Small intestine (tissue), 7 donors: ENCODE measurements at regions not wholly inside any gene's neighbourhood (a gene's known extent, or its start where the extent isn't known, plus 50 kb on each side); places are given as distances from the start of the nearest gene placed in this dataset.
"Not testable (repeated sequence)": the region's sequence is repeated elsewhere in the genome, so short reads cannot be mapped to it uniquely, and the experiment has no call there.

Experiments used
- DNase-seq, 2 donors: peaks; one replicate each; pipeline versions ENCODE4 v3.0.0 to v3.0.0-alpha.2; 2013
- FAIRE-seq: peaks from 2 replicates; lab custom pipeline; 2012; peaks lifted over from hg19 to GRCh38; lab: Jason Lieb, UNC
- H3K27ac ChIP-seq, 3 donors: one replicate each; pipeline ENCODE4 v1.5.1; 2013; ENCODE audit warnings: low read length in 2 of 3, mild to moderate bottlenecking in 2 of 3, control low read depth in 1 of 3, inconsistent platforms in 1 of 3, low read depth in 1 of 3, moderate library complexity in 1 of 3
- H3K27me3 ChIP-seq, 3 donors: one replicate each; pipeline ENCODE4 v1.6.1; 2013; ENCODE audit warnings: low read length in 3 of 3, inconsistent platforms in 1 of 3; ENCODE audit not compliant: control insufficient read depth in 3 of 3, insufficient read depth in 3 of 3
- H3K36me3 ChIP-seq, 3 donors: one replicate each; pipeline ENCODE4 v1.6.1; 2013; ENCODE audit warnings: low read length in 3 of 3, inconsistent platforms in 1 of 3, low read depth in 1 of 3, mild to moderate bottlenecking in 1 of 3, moderate library complexity in 1 of 3; ENCODE audit not compliant: control insufficient read depth in 3 of 3, insufficient read depth in 2 of 3
- H3K4me1 ChIP-seq, 3 donors: one replicate each; pipeline ENCODE4 v1.6.1; 2013; ENCODE audit warnings: low read length in 2 of 3, inconsistent platforms in 1 of 3, low read depth in 1 of 3, mild to moderate bottlenecking in 1 of 3, moderate library complexity in 1 of 3; ENCODE audit not compliant: control insufficient read depth in 3 of 3, insufficient read depth in 2 of 3
- H3K4me3 ChIP-seq, 3 donors: one replicate each; pipeline ENCODE4 v1.5.1; 2013; ENCODE audit warnings: low read length in 3 of 3, control low read depth in 1 of 3, inconsistent platforms in 1 of 3, low read depth in 1 of 3, mild to moderate bottlenecking in 1 of 3, moderate library complexity in 1 of 3
- H3K9me3 ChIP-seq, 2 donors: one replicate each; pipeline ENCODE4 v1.6.1; 2013; ENCODE audit warnings: low read depth in 1 of 2, low read length in 1 of 2; ENCODE audit not compliant: control insufficient read depth in 2 of 2, insufficient read depth in 1 of 2
- WGBS, 3 donors: extraction: QIAGEN DNeasy Blood & Tissue Kit; methylation state at CpG; one replicate each; pipeline ENCODE4 v1.1.7; 2013; 5-methylcytosine and 5-hydroxymethylcytosine counted together
- donor health status: healthy with polysubstance abuse.
- donor health status: control.
- donor health status: control.
- donor health status: Bipolar disorder and iron deficiency.
- donor health status: healthy.

DNA sequence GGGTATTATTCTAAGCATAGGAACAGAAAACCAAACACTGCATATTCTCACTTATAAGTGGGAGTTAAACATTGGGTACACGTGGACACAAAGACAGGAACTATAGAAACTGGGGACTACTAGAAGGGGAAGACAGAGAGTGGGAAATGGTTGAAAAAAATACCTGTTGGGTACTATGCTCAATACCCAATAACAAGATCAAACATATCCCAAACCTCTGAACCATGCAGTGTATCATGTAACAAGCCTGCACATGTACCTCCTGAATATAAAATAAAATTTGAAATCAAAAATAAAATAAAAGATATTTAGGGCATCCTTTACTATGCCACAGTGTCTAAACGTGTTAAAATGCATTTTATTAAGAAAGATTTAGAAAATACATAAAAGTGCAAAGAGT, 221.0 kb upstream of the TFPI start:
- FAIRE-seq, result no peak

DNA sequence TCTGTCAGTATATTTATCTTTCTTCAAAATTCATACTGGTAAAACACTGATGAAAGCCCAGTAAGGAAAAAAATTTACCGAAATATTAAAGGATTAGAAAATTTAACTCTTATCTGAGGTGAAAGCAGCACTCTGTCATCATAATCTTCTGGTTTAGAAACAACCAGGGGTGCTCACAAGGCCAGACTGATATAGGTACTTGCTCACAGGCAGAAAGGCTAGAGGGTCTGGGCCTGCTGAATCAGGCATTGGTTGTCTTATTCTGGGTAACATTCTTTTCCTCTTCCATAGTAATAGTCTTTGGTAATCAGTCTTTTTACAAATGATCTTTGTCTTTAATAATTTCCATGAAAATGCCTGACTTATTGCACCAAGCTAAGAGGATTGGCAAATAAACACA, 221.4 kb upstream of the TFPI start:
- no peak for FAIRE-seq
- Histone ChIP-seq H3K4me3 (no peak overlapping the region), H3K36me3 (no peaks in the 10 kb centered on the region), H3K27ac (no peak overlapping the region), H3K9me3 (no peaks in the 10 kb centered on the region), H3K4me1 (no peaks in the 10 kb centered on the region), H3K27me3 (no peaks in the 10 kb centered on the region)
- no peak for DNase-seq
- 85 to 89% (median 86%) methylated on average over 1 of the region's 1 CpG for WGBS, 3 donors

More for the DNA sequence above, 221.0 kb upstream of the TFPI start:
- DNase-seq, result no peak
- no peaks in the 10 kb centered on the region for H3K4me1 ChIP-seq
- H3K36me3 ChIP-seq, result no peaks in the 10 kb centered on the region
- H3K27me3 ChIP-seq, result no peaks in the 10 kb centered on the region
- WGBS, 3 donors, result 64 to 72% (median 71%) methylated on average over 2 of the region's 2 CpGs
- no peak overlapping the region for H3K27ac ChIP-seq
- H3K9me3 ChIP-seq, result no peaks in the 10 kb centered on the region
- no peak overlapping the region for H3K4me3 ChIP-seq

DNA sequence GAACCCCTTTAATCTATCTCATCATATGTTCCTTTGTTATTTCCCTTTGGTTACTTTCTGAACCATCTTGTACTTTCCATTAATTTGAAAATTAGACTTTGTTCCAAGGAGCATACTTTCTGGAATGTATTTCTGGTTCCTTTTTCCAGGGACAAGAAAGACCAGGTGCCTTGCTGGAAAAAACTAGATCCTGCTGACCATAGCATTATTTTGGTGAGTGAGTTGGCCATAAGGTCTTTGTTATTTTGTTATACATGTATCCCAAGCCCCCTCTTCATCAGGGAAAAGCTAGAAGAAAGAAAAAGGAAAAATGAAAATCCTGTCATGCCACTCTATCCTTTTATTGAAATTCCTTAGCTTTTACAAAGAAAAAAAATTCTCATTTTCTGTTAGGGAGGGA, 228.1 kb upstream of the TFPI start:
- FAIRE-seq (no peak), DNase-seq (no peak)
- Histone ChIP-seq H3K27ac (no peak overlapping the region), H3K9me3 (no peaks in the 10 kb centered on the region), H3K4me1 (no peaks in the 10 kb centered on the region), H3K27me3 (no peaks in the 10 kb centered on the region), H3K4me3 (no peak overlapping the region), H3K36me3 (no peaks in the 10 kb centered on the region)

DNA sequence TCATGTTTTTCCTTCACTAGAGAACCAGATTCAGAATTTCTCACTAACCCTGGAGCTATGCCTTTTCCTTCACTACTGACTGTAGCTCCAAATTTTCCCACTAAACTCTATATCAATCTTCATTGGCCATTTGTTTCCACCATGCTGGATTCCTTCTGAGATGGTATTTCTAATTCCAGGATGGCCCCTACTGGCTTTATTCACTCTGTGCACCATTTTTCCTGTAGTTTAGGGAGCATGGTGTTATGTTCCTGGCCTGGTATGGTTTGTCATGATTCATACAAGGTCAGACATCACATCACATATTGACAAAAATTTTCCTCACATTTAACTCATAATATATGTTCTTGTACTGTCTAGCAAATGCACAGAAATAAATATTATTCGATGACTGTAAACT, 229.2 kb upstream of the TFPI start:
- FAIRE-seq (no peak), DNase-seq (no peak)
- WGBS, 3 donors, result 87 to 95% (median 88%) methylated on average over 1 of the region's 1 CpG
- no peaks in the 10 kb centered on the region for H3K36me3 ChIP-seq
- no peaks in the 10 kb centered on the region for H3K27me3 ChIP-seq
- H3K9me3 ChIP-seq, result no peaks in the 10 kb centered on the region
- no peak overlapping the region for H3K4me3 ChIP-seq
- no peak overlapping the region for H3K27ac ChIP-seq
- H3K4me1 ChIP-seq, result no peaks in the 10 kb centered on the region

DNA sequence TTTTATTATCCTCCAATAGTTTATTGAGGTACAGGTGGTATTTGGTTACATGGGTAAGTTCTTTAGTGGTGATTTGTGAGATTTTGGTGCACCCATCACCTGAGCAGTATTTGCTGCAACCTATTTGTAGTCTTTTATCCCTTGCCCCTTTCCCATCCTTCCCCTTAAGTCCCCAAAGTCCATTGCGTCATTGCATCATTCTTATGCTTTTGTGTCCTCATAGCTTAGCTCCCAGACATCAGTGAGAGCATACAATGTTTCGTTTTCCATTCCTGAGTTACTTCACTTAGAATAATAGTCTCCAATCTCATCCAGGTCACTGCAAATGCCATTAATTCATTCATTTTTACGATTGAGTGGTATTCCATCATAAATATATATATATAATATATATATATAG, 229.9 kb upstream of the TFPI start:
- H3K4me1 ChIP-seq, H3K4me3 ChIP-seq, H3K36me3 ChIP-seq, FAIRE-seq, H3K9me3 ChIP-seq, H3K27me3 ChIP-seq, H3K27ac ChIP-seq, DNase-seq: not testable (repeated sequence)
- WGBS, 3 donors, result 49 to 60% (median 57%) methylated on average over 3 of the region's 3 CpGs

DNA sequence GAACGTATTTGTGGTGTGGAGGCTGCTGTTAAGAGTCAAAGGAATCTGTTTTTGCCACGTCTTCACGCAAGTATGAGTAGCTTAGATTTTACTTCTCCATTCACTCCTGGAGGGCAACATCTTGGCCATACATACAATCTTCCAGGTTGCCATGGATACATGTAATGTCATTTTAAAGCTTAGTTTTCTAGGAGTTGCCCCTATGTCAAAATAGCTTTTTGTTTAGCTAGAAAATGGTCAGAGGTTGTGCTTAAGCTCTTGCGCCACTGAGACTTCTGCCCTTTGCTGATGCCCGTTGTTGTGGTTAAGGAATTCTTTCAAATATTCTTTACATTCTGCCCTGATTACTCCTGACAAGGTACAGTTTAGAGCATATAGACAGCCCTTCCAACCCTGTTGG, 245.4 kb upstream of the TFPI start:
- no peak for FAIRE-seq
- Histone ChIP-seq H3K4me1 (no peaks in the 10 kb centered on the region), H3K36me3 (no peaks in the 10 kb centered on the region), H3K4me3 (no peak overlapping the region), H3K9me3 (no peaks in the 10 kb centered on the region), H3K27me3 (no peaks in the 10 kb centered on the region), H3K27ac (no peak overlapping the region)
- no peak for DNase-seq
- 83 to 93% (median 90%) methylated on average over 5 of the region's 5 CpGs for WGBS, 3 donors

DNA sequence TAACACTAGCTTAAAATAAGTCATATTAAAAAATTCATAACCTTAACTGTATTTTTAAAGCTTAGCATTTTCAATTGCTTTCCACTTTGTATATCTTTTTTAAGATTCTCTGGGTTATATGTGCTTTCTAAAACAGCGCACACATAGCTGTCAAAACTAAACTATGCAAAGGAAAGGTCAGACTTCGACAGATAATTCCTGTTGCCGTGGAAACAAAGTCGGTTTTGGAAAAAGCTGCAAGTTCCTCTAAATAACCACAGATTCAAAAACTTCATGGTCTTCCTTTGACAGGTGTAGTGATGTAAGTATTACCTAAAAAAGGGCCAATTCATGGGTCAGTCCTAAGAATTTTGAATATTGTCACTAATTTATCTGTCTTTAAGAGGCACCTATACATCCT, 249.6 kb upstream of the TFPI start:
- no peak for FAIRE-seq
- H3K4me1 ChIP-seq, result no peaks in the 10 kb centered on the region
- no peak overlapping the region for H3K27ac ChIP-seq
- H3K9me3 ChIP-seq, result no peaks in the 10 kb centered on the region
- no peak overlapping the region for H3K4me3 ChIP-seq
- H3K27me3 ChIP-seq, result no peaks in the 10 kb centered on the region
- H3K36me3 ChIP-seq, result no peaks in the 10 kb centered on the region
- 82 to 89% (median 88%) methylated on average over 4 of the region's 4 CpGs for WGBS, 3 donors
- no peak for DNase-seq

DNA sequence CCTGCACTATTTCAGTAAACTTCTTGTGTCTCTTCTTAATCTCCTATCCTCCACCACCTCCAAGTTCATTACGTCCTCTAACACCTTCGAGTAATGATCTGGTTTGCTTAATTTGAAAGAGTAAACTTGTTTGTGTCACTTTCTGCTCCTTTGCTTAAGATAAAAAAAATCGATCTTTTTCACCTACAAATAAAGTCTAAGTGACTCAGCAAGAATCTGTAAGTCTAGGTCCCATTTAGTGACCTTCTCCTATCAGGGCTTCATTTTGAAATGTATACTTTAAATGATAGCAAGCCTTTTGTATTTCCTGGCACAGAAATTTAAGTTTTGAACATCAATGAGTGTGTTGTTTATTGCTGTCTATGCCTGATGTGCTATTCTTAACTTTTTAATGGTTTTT, 260.9 kb upstream of the TFPI start:
- Histone ChIP-seq H3K27ac (no peak overlapping the region), H3K9me3 (peaks cover 0 to 10% of the 10 kb centered on the region in 2 donors), H3K4me3 (no peak overlapping the region), H3K27me3 (no peaks in the 10 kb centered on the region), H3K36me3 (no peaks in the 10 kb centered on the region), H3K4me1 (no peaks in the 10 kb centered on the region)
- 49 to 62% (median 57%) methylated on average over 3 of the region's 3 CpGs for WGBS, 3 donors
- DNase-seq, result no peak
- FAIRE-seq, result no peak

DNA sequence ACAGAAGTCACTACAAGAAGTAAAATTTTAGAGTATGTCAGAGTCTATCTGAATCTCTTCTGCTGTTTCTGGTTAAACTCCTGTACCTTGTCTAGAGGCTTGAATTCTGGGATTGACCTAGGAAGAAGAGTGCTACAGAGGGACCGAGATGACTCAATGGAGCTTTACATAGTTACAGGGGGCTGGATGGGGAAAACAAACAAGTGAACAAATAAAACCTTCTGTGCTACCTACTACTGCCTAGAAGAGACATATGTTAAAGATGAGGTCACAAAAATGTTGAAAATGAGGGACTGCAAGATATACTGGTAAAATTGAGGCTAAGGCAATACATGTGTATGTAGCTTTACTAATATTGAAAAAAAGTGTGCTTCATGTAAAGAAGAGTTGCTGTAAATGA, 265.4 kb upstream of the TFPI start:
- no peaks in the 10 kb centered on the region for H3K4me1 ChIP-seq
- H3K36me3 ChIP-seq, result no peaks in the 10 kb centered on the region
- no peaks in the 10 kb centered on the region for H3K27me3 ChIP-seq
- H3K9me3 ChIP-seq, result peaks cover 0 to 10% of the 10 kb centered on the region in 2 donors
- FAIRE-seq (no peak), DNase-seq (no peak)
- H3K4me3 ChIP-seq, result no peak overlapping the region
- 75 to 87% (median 81%) methylated on average over 1 of the region's 1 CpG for WGBS, 3 donors
- no peak overlapping the region for H3K27ac ChIP-seq
